Panc1 (cell line): ENCODE measurements at regions not wholly inside any gene's neighbourhood (a gene's known extent, or its start where the extent isn't known, plus 50 kb on each side); places are given as distances from the start of the nearest gene placed in this dataset.

Source experiments
- ATAC-seq: fragments of 200-7000 bp; cut with Tn5 transposase; 2 replicates; pipeline ENCODE4 v1.9.1; 2020; ENCODE audit warnings: mild to moderate bottlenecking, moderate library complexity
- BruUV-seq: library from RNA; stranded (reverse); fragments of 400-500 nt; replicated peaks from 2 replicates; lab custom pipeline; 2021; lab: Mats Ljungman, UMichigan
- CTCF ChIA-PET: fragments of 300-600 bp; sonication (Branson Sonifier 250); formaldehyde crosslinking; loops from one replicate; lab custom pipeline; 2022; ENCODE audit warnings: antibody characterized with exemption; lab: Charles Lee
- POLR2A ChIA-PET: fragments of 300-600 bp; sonication (Branson Sonifier 250); formaldehyde crosslinking; loops from one replicate; lab custom pipeline; 2022; ENCODE audit warnings: antibody characterized with exemption; lab: Charles Lee
- DNase-seq: peaks from one replicate; pipeline ENCODE4 v3.0.0-alpha.2; 2010; ENCODE audit warnings: low read depth, low spot score
- H3K27ac ChIP-seq: 2 replicates; pipeline ENCODE4 v1.5.1; 2011; ENCODE audit warnings: mild to moderate bottlenecking, low read length, inconsistent platforms
- H3K27me3 ChIP-seq: fragments of 200-500 bp; sonication (Bioruptor generic); 2 replicates; pipeline ENCODE4 v1.6.0; 2014; ENCODE audit warnings: low read length, inconsistent platforms; ENCODE audit not compliant: control insufficient read depth, insufficient read depth
- H3K36me3 ChIP-seq: fragments of 200-500 bp; sonication (Bioruptor generic); 2 replicates; pipeline ENCODE4 v1.5.1; 2014; ENCODE audit warnings: inconsistent platforms, mild to moderate bottlenecking, low read length, moderate library complexity; ENCODE audit not compliant: control insufficient read depth, insufficient read depth
- H3K4me1 ChIP-seq: 2 replicates; pipeline ENCODE4 v1.5.1; 2011; ENCODE audit warnings: inconsistent platforms, mild to moderate bottlenecking, low read length, moderate library complexity; ENCODE audit not compliant: control insufficient read depth, insufficient read depth
- H3K4me3 ChIP-seq, 2 experiments: 2 replicates each; pipeline ENCODE4 v1.5.1; 2011 to 2012; ENCODE audit warnings: low read depth in 2 of 2, low read length in 2 of 2, mild to moderate bottlenecking in 2 of 2, inconsistent platforms in 1 of 2, moderate library complexity in 1 of 2
- H3K9me3 ChIP-seq: fragments of 200-500 bp; sonication (Bioruptor generic); 2 replicates; pipeline ENCODE4 v1.5.1; 2014; ENCODE audit warnings: low read depth, mild to moderate bottlenecking, inconsistent platforms, low read length, moderate library complexity; ENCODE audit not compliant: control insufficient read depth, insufficient read depth
- POLR2AphosphoS5 ChIP-seq: IDR thresholded peaks from 2 replicates; pipeline ENCODE4 v1.6.1; 2012; ENCODE audit warnings: mild to moderate bottlenecking, low read depth, low read length, moderate library complexity
- SIN3A ChIP-seq: IDR thresholded peaks from 2 replicates; pipeline ENCODE4 v1.6.1; 2012; ENCODE audit warnings: low read depth, mild to moderate bottlenecking, low read length, moderate library complexity, borderline replicate concordance; ENCODE audit not compliant: insufficient read depth
- TCF7L2 ChIP-seq: IDR thresholded peaks from 2 replicates; pipeline ENCODE4 v1.6.1; 2011; ENCODE audit warnings: mild to moderate bottlenecking, low read depth, low read length, inconsistent platforms
- in situ Hi-C: cut with HindIII; loops from 2 replicates; pipeline ENCODE4 v1.10.0; 2016; ENCODE audit warnings: low sequenced_read_pairs, low pct_unique_long_range_greater_than_20kb
- intact Hi-C: fragments of 100-400 bp; cut with micrococcal nuclease; formaldehyde crosslinking; loops from one replicate; pipeline ENCODE4 v1.10.0; 2022; ENCODE audit not compliant: unreplicated experiment
- TF ChIP-seq, protein P1 (sequence below): fragments of 450-650 bp; IDR thresholded peaks from 2 replicates; pipeline ENCODE4 v1.5.1; 2017; ENCODE audit warnings: mild to moderate bottlenecking
- TF ChIP-seq, protein P2 (sequence below), 2 experiments: IDR thresholded peaks; 2 replicates each; pipeline ENCODE4 v1.6.1; 2011 to 2012; ENCODE audit warnings: low read depth in 2 of 2, control low read depth in 1 of 2, low read length in 1 of 2, mild to moderate bottlenecking in 1 of 2, moderate library complexity in 1 of 2; ENCODE audit not compliant: insufficient read depth in 1 of 2

DNA sequence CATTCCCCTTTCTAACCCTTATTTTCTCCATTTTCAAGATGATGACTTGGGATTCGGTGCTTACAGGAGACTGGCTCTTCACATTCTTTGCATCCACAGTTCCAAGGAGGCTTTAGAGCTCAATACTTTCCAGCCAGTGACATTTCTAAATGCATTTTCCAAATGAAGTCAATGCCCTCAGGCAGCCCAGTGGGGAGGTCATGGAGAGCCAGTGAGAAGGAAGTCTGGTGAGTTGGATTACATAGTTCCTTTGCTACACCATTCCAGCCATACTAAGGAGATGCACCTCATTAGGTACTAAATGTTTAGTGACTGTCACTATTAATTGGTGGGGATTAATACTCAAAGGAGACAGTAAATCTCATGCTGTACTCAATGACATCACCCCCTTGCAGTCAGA, 248.1 kb downstream of the LRRN1 start:
- no peak for ATAC-seq
- Histone ChIP-seq H3K4me3 (no peak overlapping the region), H3K9me3 (no peaks in the 10 kb centered on the region), H3K27ac (no peak overlapping the region), H3K4me1 (no peaks in the 10 kb centered on the region), H3K36me3 (no peaks in the 10 kb centered on the region), H3K27me3 (no peaks in the 10 kb centered on the region)
- no peak for DNase-seq
- TF ChIP-seq TCF7L2 (no peak), POLR2AphosphoS5 (no peak), SIN3A (no peak)
- TF ChIP-seq, protein P1, sequence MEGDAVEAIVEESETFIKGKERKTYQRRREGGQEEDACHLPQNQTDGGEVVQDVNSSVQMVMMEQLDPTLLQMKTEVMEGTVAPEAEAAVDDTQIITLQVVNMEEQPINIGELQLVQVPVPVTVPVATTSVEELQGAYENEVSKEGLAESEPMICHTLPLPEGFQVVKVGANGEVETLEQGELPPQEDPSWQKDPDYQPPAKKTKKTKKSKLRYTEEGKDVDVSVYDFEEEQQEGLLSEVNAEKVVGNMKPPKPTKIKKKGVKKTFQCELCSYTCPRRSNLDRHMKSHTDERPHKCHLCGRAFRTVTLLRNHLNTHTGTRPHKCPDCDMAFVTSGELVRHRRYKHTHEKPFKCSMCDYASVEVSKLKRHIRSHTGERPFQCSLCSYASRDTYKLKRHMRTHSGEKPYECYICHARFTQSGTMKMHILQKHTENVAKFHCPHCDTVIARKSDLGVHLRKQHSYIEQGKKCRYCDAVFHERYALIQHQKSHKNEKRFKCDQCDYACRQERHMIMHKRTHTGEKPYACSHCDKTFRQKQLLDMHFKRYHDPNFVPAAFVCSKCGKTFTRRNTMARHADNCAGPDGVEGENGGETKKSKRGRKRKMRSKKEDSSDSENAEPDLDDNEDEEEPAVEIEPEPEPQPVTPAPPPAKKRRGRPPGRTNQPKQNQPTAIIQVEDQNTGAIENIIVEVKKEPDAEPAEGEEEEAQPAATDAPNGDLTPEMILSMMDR: no peak
- TF ChIP-seq, protein P2, sequence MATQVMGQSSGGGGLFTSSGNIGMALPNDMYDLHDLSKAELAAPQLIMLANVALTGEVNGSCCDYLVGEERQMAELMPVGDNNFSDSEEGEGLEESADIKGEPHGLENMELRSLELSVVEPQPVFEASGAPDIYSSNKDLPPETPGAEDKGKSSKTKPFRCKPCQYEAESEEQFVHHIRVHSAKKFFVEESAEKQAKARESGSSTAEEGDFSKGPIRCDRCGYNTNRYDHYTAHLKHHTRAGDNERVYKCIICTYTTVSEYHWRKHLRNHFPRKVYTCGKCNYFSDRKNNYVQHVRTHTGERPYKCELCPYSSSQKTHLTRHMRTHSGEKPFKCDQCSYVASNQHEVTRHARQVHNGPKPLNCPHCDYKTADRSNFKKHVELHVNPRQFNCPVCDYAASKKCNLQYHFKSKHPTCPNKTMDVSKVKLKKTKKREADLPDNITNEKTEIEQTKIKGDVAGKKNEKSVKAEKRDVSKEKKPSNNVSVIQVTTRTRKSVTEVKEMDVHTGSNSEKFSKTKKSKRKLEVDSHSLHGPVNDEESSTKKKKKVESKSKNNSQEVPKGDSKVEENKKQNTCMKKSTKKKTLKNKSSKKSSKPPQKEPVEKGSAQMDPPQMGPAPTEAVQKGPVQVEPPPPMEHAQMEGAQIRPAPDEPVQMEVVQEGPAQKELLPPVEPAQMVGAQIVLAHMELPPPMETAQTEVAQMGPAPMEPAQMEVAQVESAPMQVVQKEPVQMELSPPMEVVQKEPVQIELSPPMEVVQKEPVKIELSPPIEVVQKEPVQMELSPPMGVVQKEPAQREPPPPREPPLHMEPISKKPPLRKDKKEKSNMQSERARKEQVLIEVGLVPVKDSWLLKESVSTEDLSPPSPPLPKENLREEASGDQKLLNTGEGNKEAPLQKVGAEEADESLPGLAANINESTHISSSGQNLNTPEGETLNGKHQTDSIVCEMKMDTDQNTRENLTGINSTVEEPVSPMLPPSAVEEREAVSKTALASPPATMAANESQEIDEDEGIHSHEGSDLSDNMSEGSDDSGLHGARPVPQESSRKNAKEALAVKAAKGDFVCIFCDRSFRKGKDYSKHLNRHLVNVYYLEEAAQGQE (IDR thresholded peaks at IDR 0.05; ENCODE audit: insufficient read depth in 1 of 2, low read depth in 2 of 2, low read length in 1 of 2): no peak
- intact Hi-C loops (no loop called here), in situ Hi-C loops (no loop called here)
- CTCF ChIA-PET: no interaction called here
- BruUV-seq: no TSS peak
- POLR2A ChIA-PET: no interaction called here

DNA sequence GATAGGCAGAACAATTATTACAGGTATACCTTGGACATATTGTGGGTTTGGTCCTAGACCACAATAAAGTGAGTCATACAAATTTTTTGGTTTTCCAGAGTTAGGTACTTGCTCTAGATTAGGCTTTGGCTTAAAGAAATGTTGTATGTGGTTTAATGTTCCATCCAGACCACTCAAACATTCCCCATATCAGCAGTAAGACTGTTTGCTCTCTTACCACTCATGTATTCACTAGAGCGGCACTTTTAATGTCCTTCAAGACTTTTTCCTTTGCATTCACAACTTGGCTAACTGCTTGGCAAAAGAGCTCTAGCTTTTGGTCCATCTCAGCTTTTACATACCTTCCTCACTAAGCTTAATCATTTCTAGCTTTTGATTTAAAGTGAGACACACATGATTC, 250.5 kb upstream of the SETMAR start:
- intact Hi-C loops (no loop called here), in situ Hi-C loops (no loop called here)
- Histone ChIP-seq H3K4me1 (no peaks in the 10 kb centered on the region), H3K9me3 (no peaks in the 10 kb centered on the region), H3K4me3 (no peak overlapping the region), H3K27ac (no peak overlapping the region), H3K36me3 (no peaks in the 10 kb centered on the region), H3K27me3 (no peaks in the 10 kb centered on the region)
- ATAC-seq (no peak), DNase-seq (no peak)
- TF ChIP-seq POLR2AphosphoS5 (no peak), TCF7L2 (no peak), SIN3A (no peak)
- TF ChIP-seq, protein P2 (IDR thresholded peaks at IDR 0.05; ENCODE audit: insufficient read depth in 1 of 2, low read depth in 2 of 2, low read length in 1 of 2): no peak
- TF ChIP-seq, protein P1: no peak
- BruUV-seq: no TSS peak
- POLR2A ChIA-PET: no interaction called here
- CTCF ChIA-PET: no interaction called here
